OCI-LY7 (cell line): ENCODE measurements at regions not wholly inside any gene's neighbourhood (a gene's known extent, or its start where the extent isn't known, plus 50 kb on each side); places are given as distances from the start of the nearest gene placed in this dataset.

Experiments used
- CTCF ChIP-seq: fragments of 200-600 bp; sonication (generic); conservative IDR thresholded peaks from 2 replicates; pipeline ENCODE4 v1.5.1; 2014; ENCODE audit warnings: mild to moderate bottlenecking, antibody characterized with exemption, low read length, moderate library complexity, mixed read lengths
- EZH2phosphoT487 ChIP-seq: fragments of 200-600 bp; sonication (generic); IDR thresholded peaks from 2 replicates; pipeline ENCODE4 v1.6.1; 2018; ENCODE audit warnings: low read depth, borderline replicate concordance, mild to moderate bottlenecking, mixed run types, antibody characterized with exemption, low read length, moderate library complexity, mixed read lengths

- TF ChIP-seq CTCF (no peak), EZH2phosphoT487 (no peak)
These were observed 271.9 kb downstream of the RNF144A start for GRCh38 chr2:7189106-7189505.
